ENCODE measurements at regions not wholly inside any gene's neighbourhood (a gene's known extent, or its start where the extent isn't known, plus 50 kb on each side); places are given as distances from the start of the nearest gene placed in this dataset.

DNA sequence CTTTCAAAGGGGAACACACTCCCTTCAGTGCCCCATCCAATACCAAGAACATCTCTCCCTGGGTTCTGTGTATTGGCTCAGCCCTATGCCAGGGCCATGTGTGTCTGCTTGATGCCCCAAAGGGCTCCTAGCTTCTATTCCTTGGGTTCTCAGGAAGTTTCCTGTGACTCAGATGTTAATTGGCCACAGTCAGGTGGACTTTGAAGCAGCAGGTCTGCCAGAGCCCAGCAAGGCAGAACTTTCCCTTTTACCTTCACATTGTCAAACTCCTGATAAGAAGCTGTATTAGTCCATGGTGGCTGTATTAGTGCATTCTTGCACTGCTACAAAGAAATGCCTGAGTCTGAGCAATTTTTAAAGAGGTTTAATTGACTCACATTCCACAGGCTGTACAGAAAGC is 116.0 kb upstream of the PTPRT start:
- ChIA-PET CTCF (ENCODE audit: low intra/inter-chr PET ratio, low total read pairs) (no interaction called here), POLR2A (no interaction called here)
- H3K36me3 ChIP-seq (replicated peaks in 1 of 2; ENCODE audit: control insufficient read depth in 1 of 2, insufficient read depth in 2 of 2, low read length in 2 of 2), result no peaks in the 10 kb centered on the region
- peaks cover 17% of the 10 kb centered on the region; the same call in 1 of the 2 replicates for H3K9me3 ChIP-seq (ENCODE audit: low read length)
- DNase-seq (ENCODE audit: low spot score) (no peak), ATAC-seq (no peak), FAIRE-seq (no peak)
- no peaks in the 10 kb centered on the region; a peak in 1 of 5 replicates for H3K27me3 ChIP-seq (ENCODE audit: control insufficient read depth in 1 of 2, insufficient read depth in 2 of 2, low read length in 2 of 2)
- H2AFZ ChIP-seq (ENCODE audit: low read length), result no peak overlapping the region
- H3K4me3 ChIP-seq (replicated peaks in 1 of 3; ENCODE audit: insufficient read depth in 1 of 3, low read depth in 2 of 3, low read length in 3 of 3), result no peak overlapping the region
- no peak overlapping the region for H3K27ac ChIP-seq (ENCODE audit: extremely low read length, insufficient read depth, low read length)
- no peaks in the 10 kb centered on the region for H3K4me1 ChIP-seq (ENCODE audit: insufficient read depth, low read length)
- H3K9ac ChIP-seq (ENCODE audit: insufficient read depth, low read depth, low read length), result no peak overlapping the region
- no peak overlapping the region for H3K4me2 ChIP-seq (ENCODE audit: low read depth, low read length)
- H3K79me2 ChIP-seq (ENCODE audit: insufficient read depth, low read length), result no peaks in the 10 kb centered on the region
- intact Hi-C loops (cut with micrococcal nuclease; ENCODE audit: unreplicated experiment), result no loop called here
- no peak for TF ChIP-seq JDP2 (CRISPR knock-in tag; IDR thresholded peaks at IDR 0.05; ENCODE audit: borderline replicate concordance)
- TF ChIP-seq, protein P1, sequence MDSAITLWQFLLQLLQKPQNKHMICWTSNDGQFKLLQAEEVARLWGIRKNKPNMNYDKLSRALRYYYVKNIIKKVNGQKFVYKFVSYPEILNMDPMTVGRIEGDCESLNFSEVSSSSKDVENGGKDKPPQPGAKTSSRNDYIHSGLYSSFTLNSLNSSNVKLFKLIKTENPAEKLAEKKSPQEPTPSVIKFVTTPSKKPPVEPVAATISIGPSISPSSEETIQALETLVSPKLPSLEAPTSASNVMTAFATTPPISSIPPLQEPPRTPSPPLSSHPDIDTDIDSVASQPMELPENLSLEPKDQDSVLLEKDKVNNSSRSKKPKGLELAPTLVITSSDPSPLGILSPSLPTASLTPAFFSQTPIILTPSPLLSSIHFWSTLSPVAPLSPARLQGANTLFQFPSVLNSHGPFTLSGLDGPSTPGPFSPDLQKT (CRISPR knock-in tag; IDR thresholded peaks at IDR 0.05; ENCODE audit: borderline replicate concordance), result no peak
- TF ChIP-seq SMYD3 (CRISPR knock-in tag; IDR thresholded peaks at IDR 0.05), result no peak
- TF ChIP-seq ZNF883 (CRISPR knock-in tag; IDR thresholded peaks at IDR 0.05; ENCODE audit: not compliant biosample characterization), result no peak
- TF ChIP-seq EP300 (IDR thresholded peaks at IDR 0.05; ENCODE audit: low read depth in 2 of 2, low read length in 2 of 2), result no peak
- no peak for TF ChIP-seq EP300 (CRISPR knock-in tag; IDR thresholded peaks at IDR 0.05; ENCODE audit: borderline replicate concordance)
- TF ChIP-seq, protein P2, sequence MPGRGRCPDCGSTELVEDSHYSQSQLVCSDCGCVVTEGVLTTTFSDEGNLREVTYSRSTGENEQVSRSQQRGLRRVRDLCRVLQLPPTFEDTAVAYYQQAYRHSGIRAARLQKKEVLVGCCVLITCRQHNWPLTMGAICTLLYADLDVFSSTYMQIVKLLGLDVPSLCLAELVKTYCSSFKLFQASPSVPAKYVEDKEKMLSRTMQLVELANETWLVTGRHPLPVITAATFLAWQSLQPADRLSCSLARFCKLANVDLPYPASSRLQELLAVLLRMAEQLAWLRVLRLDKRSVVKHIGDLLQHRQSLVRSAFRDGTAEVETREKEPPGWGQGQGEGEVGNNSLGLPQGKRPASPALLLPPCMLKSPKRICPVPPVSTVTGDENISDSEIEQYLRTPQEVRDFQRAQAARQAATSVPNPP (CRISPR knock-in tag; IDR thresholded peaks at IDR 0.05), result no peak
- no peak for TF ChIP-seq ZNF143 (CRISPR knock-in tag; IDR thresholded peaks at IDR 0.05)
- TF ChIP-seq, protein P3, sequence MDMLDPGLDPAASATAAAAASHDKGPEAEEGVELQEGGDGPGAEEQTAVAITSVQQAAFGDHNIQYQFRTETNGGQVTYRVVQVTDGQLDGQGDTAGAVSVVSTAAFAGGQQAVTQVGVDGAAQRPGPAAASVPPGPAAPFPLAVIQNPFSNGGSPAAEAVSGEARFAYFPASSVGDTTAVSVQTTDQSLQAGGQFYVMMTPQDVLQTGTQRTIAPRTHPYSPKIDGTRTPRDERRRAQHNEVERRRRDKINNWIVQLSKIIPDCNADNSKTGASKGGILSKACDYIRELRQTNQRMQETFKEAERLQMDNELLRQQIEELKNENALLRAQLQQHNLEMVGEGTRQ (IDR thresholded peaks at IDR 0.05; ENCODE audit: low read depth, low read length), result no peak
- TF ChIP-seq, protein P3 (CRISPR knock-in tag; IDR thresholded peaks at IDR 0.05; ENCODE audit: borderline replicate concordance), result no peak
- TF ChIP-seq KLF11 (CRISPR knock-in tag; IDR thresholded peaks at IDR 0.05), result no peak
- TF ChIP-seq ZNF264 (CRISPR knock-in tag; IDR thresholded peaks at IDR 0.05), result no peak
- TF ChIP-seq CEBPG (CRISPR knock-in tag; IDR thresholded peaks at IDR 0.05), result no peak
- TF ChIP-seq, protein P4, sequence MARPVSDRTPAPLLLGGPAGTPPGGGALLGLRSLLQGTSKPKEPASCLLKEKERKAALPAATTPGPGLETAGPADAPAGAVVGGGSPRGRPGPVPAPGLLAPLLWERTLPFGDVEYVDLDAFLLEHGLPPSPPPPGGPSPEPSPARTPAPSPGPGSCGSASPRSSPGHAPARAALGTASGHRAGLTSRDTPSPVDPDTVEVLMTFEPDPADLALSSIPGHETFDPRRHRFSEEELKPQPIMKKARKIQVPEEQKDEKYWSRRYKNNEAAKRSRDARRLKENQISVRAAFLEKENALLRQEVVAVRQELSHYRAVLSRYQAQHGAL (CRISPR knock-in tag; IDR thresholded peaks at IDR 0.05; ENCODE audit: not compliant biosample characterization), result no peak
- no peak for TF ChIP-seq SRF (IDR thresholded peaks at IDR 0.05; ENCODE audit: low read depth, low read length)
- TF ChIP-seq RARG (CRISPR knock-in tag; IDR thresholded peaks at IDR 0.05; ENCODE audit: low read depth), result no peak
- no peak for TF ChIP-seq POLR2G (IDR thresholded peaks at IDR 0.05; ENCODE audit: low read depth, low read length)
- no peak for TF ChIP-seq NFE2L2 (IDR thresholded peaks at IDR 0.05; ENCODE audit: low read length)
- no peak for TF ChIP-seq SIX4 (CRISPR knock-in tag; IDR thresholded peaks at IDR 0.05)
- TF ChIP-seq, protein P5, sequence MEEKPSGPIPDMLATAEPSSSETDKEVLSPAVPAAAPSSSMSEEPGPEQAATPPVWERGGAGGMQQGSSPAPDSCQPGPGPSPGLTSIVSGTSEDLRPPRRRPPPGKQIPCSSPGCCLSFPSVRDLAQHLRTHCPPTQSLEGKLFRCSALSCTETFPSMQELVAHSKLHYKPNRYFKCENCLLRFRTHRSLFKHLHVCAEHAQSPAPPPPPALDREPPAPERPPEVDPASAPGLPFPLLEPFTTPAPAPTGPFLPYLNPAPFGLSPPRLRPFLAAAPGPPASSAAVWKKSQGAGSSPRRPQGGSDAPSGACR (CRISPR knock-in tag; IDR thresholded peaks at IDR 0.05), result no peak
- no TSS peak for BruUV-seq (replicated peaks)
- H4K20me1 ChIP-seq (ENCODE audit: insufficient read depth, low read length), result no peaks in the 10 kb centered on the region
- in situ Hi-C loops (cut with HindIII; ENCODE audit: extremely low pct_ligation_motif_present, low pct_unique_long_range_greater_than_20kb), result no loop called here

Measured in HepG2 (cell line).